ENCODE measurements at regions not wholly inside any gene's neighbourhood (a gene's known extent, or its start where the extent isn't known, plus 50 kb on each side); places are given as distances from the start of the nearest gene placed in this dataset.

DNA sequence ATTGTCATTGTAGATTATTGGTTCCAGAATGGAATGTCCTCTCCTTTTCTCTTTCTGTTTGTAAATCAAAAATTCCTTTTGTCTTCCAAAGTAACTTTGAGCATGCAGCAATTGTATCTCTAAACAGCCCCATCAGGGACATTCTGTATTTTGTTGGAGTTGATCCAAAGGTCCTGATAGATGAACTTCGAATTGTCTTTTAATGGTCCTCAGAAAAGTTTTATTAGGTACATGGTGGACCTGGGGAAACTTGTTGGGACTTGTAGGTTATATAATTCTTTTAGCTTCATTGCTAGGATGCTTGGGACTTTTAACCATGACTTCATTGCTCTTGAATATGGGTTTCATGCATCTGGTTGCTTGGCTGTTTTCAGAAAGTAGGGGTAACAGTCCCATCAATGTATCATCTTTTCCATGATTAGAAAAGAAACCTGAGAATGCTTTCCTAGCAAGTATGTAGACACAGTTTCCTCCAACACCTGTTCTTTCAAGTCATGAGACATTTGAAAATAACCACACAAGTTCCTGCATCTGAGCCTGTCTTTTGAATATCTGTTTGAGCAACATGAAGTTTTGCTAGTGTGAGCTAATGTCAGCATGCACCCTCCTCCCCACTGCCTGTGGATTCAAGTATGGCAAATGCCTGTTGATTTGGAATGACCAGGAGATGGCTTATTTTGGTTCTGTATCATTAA, 413.1 kb downstream of the KCNRG start:
- TF ChIP-seq POLR2A (IDR thresholded peaks at IDR 0.05; ENCODE audit: low read depth, low read length) (no peak), FOS (IDR thresholded peaks at IDR 0.05; ENCODE audit: low read depth, low read length) (no peak), MXI1 (IDR thresholded peaks at IDR 0.05; ENCODE audit: borderline replicate concordance, low read depth, low read length) (no peak), BHLHE40 (IDR thresholded peaks at IDR 0.05; ENCODE audit: low read depth, low read length) (no peak), RFX5 (IDR thresholded peaks at IDR 0.05; ENCODE audit: low read depth, low read length) (no peak), NFE2L2 (IDR thresholded peaks at IDR 0.05; ENCODE audit: low read depth, low read length) (no peak)
- TF ChIP-seq, protein P1, sequence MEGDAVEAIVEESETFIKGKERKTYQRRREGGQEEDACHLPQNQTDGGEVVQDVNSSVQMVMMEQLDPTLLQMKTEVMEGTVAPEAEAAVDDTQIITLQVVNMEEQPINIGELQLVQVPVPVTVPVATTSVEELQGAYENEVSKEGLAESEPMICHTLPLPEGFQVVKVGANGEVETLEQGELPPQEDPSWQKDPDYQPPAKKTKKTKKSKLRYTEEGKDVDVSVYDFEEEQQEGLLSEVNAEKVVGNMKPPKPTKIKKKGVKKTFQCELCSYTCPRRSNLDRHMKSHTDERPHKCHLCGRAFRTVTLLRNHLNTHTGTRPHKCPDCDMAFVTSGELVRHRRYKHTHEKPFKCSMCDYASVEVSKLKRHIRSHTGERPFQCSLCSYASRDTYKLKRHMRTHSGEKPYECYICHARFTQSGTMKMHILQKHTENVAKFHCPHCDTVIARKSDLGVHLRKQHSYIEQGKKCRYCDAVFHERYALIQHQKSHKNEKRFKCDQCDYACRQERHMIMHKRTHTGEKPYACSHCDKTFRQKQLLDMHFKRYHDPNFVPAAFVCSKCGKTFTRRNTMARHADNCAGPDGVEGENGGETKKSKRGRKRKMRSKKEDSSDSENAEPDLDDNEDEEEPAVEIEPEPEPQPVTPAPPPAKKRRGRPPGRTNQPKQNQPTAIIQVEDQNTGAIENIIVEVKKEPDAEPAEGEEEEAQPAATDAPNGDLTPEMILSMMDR (conservative IDR thresholded peaks at IDR 0.05; ENCODE audit: low read depth, low read length) = no peak
- TF ChIP-seq, protein P2, sequence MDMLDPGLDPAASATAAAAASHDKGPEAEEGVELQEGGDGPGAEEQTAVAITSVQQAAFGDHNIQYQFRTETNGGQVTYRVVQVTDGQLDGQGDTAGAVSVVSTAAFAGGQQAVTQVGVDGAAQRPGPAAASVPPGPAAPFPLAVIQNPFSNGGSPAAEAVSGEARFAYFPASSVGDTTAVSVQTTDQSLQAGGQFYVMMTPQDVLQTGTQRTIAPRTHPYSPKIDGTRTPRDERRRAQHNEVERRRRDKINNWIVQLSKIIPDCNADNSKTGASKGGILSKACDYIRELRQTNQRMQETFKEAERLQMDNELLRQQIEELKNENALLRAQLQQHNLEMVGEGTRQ (IDR thresholded peaks at IDR 0.05; ENCODE audit: low read depth, low read length) = no peak
- TF ChIP-seq, protein P3, sequence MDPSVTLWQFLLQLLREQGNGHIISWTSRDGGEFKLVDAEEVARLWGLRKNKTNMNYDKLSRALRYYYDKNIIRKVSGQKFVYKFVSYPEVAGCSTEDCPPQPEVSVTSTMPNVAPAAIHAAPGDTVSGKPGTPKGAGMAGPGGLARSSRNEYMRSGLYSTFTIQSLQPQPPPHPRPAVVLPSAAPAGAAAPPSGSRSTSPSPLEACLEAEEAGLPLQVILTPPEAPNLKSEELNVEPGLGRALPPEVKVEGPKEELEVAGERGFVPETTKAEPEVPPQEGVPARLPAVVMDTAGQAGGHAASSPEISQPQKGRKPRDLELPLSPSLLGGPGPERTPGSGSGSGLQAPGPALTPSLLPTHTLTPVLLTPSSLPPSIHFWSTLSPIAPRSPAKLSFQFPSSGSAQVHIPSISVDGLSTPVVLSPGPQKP (IDR thresholded peaks at IDR 0.05; ENCODE audit: borderline replicate concordance, low read depth, low read length) = no peak
